IPS-NIHi7 (cell line): ENCODE measurements at regions not wholly inside any gene's neighbourhood (a gene's known extent, or its start where the extent isn't known, plus 50 kb on each side); places are given as distances from the start of the nearest gene placed in this dataset.

Experiments
- DNase-seq: peaks from one replicate; pipeline ENCODE4 v3.0.0; 2012; ENCODE audit warnings: mixed read lengths; ENCODE audit errors: extremely low spot score

GRCh38 chr5:17761326-17761725 is 127.1 kb downstream of the TAF11L14 start:
- no peak for DNase-seq

- DNase-seq = no peak
Measured at GRCh38 chr5:17763301-17763700, 129.0 kb downstream of the TAF11L14 start.

DNA sequence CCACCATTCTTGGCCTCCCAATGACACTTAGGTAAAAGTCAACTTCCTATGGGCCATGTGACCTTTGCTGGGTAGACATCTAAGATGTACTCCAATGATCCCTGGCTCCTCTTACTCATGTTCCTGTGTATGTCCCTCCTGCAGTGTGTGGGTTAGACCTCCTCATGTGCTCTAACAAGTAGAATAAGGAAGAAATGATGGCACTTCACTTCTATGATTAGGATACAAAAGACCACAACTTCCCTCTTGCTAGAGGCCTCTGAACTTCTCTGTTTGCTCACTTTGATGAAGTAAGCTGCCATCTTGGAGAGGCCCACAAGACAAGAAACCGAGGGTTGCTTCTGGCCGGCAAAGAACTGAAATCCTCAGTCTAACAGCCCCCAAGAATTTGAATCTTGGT is 131.8 kb downstream of the TAF11L14 start:
- DNase-seq = no peak

DNA sequence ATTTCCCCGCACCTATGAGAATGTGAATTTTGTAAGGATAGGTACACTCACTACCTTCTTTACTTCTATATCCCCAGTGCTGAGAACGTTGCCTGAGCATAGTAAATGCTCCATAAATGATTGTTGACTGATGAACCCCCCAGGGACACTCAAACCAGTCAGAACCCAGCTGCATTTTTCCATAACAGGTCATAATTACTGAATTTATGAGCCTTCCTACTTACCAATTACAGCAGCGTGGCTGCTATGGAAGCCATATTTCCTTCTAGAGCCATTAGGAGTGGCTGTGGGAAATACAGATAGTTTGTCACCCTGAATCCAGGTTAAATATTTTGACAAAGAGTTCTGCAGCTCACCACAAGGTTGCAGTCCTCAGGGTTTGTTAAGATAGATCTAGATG is 135.0 kb downstream of the TAF11L14 start:
- no peak for DNase-seq

DNA sequence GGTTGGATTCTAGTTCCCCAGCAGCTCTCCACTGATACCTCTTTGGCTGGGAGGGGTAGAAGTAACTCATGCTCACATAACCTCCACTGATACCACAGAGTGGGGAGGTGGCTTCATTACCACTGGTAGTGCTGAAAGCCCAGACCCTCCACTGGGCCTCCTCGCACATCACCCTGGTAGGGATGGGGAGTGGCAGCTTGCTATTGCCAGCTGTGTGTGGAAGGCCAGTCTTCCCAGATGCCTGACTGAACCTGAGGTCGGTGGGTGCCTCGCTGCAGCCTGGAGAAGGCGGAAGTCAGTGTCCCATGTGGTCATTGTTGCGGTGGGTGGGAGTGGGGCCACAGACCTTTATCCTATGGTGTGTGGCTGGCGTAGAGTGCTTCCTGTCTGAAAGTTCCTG is 138.0 kb downstream of the TAF11L14 start:
- no peak for DNase-seq

DNA sequence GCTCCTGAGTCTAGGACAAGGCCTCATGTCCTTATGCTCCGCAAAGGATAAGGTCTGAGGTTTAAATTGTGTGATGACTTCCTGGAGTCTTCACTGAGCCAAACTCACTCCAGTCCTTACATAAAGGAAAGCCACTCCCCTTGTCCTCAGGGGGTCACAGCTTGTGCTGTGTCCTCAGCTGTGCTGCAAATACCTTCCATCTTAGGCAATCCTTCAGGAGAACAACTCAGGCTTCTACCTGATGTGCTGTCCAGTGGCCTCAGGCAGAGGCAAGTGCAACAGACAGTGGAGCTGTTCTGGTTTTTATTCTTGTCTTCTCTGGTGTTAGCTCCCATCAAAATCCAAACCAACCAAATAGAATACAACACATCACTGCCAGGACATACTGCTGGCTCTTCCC is 151.5 kb downstream of the TAF11L14 start:
- peak; percentile 15 for DNase-seq

GRCh38 chr5:17788351-17788750 is 154.1 kb downstream of the TAF11L14 start:
- no peak for DNase-seq

DNA sequence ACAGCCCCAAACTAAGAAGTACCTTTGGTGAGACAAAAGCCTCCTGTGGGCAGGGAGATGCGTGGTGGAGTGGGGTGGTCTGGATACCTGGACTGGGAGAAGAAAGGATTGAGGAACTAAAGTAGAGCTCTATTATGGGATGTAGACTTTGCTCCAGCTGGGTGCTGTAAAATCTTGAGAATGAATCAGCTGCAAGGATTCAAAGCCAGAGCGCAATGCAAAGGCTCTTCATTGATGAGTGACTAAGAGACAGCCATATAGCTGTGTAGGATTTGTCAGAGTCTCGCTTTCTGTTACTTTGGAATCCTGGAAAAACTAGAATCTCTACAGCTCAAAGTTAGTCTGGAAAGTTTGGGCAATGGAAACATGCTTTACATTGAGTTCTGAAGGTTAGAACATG is 159.9 kb downstream of the TAF11L14 start:
- no peak for DNase-seq

DNA sequence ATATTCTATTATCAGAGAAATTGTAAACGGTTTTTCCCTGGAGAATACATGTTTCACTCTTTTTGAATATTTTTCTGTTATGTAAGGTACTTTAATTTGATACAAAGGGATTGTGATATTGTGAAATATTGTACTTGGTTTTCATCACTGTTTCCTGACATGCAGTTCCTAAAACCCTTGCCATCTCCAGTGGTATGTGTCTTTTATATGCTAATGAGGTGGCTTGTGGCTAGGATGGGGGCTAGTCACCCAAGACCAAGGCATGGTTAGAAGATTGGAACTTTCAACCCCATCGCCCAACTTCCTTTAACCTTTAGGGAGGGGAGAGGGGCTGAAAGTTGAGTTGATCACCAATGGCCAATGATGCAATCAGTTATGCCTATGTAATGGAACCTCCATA is 160.6 kb downstream of the TAF11L14 start:
- DNase-seq = no peak

GRCh38 chr5:17796142-17796541 is 161.9 kb downstream of the TAF11L14 start:
- no peak for DNase-seq

- no peak for DNase-seq
Measured at GRCh38 chr5:17796757-17797396, 162.6 kb downstream of the TAF11L14 start.

DNA sequence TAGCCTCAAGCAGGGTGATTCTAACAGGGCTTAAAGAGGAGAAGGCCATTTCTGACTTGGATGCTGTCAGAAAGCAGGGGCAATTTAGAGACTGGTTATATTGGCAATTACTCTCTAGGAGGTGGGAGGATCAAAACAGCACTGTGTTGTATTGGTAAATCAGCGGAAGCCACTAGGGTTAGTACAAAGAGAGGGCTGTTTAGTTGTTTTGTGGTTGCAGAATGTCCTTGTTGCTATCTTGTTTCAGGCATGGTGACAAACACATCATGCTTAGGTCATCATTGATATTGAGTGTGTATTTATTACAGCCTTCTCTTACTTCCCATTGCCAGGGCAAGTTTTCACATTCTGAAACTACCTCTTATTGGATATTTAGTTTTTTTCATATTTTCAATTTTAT is 165.3 kb downstream of the TAF11L14 start:
- DNase-seq = no peak

- DNase-seq = no peak
Measured at GRCh38 chr5:17801595-17801994, 167.3 kb downstream of the TAF11L14 start.

GRCh38 chr5:17802256-17802655 is 168.0 kb downstream of the TAF11L14 start:
- DNase-seq = no peak

- DNase-seq = no peak
Measured at GRCh38 chr5:17803971-17804370, 169.7 kb downstream of the TAF11L14 start.

DNA sequence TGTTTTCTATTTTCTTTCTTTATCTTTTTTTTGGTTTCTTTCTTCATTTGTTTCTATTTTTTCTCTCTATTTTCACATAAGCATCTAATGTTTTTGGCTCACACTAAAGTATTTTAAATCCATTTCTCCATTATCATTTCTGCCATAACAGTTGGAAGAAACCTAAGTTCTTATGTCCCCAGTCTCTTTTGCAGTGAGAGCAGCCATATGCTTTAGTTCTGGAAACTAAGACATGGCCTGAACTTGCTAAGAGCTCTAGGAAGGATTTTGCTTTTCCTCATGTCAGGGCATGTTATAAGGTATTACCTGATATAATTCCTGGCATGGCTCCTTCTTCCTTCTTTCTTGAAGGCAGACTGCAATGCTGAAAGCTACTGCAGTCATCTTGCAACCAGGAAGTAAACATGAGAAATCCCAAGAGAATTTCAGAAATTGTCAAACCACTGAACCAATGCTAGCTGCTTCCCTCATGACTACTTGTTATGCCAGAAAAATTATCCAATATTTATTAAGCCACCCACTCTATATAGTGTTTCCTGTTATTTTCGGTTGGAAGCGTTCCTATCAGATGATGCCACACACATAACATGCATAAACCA is 171.1 kb downstream of the TAF11L14 start:
- DNase-seq = no peak

DNA sequence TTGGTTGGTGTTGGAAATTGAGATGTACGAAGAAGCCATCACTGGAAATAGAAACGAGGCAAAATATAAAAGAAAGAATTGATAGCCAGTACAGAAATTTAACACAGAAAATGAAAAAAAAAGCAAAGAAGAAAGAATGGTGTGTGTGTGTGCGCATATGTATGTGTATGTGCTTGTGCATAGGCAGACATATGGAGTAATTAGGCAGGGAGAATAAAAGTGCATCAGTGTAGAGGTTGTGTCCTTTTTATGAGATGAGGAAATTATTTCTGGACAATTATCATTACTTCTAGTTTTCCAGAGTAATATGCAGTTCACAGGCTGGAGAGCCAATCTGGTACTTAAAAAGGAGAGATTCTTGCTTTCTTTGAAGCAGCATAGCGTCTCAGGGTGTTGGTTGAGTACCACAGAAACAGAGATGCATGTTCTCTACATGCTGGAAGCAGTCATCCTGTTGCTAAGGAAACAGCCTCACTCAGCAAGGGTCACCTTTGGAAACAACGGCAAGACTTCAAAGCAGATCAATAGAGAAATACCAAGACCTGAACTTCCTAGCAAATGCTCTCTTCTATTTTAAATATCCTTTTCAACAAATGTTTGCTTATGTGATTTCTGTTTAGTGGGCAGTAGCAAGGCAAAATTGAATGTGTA is 172.7 kb downstream of the TAF11L14 start:
- DNase-seq = no peak

GRCh38 chr5:17808566-17808965 is 174.3 kb downstream of the TAF11L14 start:
- DNase-seq = no peak

- no peak for DNase-seq
Measured at GRCh38 chr5:17810734-17811133, 176.5 kb downstream of the TAF11L14 start.

DNA sequence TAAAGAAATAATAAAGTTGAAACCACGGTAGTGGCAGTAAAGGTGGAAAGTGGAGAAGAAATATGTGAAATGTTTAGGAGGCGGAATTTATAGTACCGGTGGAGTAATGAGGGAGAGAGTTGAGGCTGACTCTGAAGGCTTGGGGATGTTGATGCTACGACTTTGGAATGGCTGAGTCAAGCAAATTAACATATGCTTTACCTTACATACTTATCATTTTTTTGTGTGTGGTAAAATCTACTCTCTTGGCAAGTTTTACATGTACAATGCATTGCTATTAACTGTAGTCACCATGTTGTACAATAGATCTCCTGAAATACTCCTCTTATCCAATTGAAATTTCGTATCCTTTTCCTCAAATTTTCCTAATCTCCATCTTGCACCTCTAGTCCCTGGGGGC is 179.0 kb downstream of the TAF11L14 start:
- no peak for DNase-seq

DNA sequence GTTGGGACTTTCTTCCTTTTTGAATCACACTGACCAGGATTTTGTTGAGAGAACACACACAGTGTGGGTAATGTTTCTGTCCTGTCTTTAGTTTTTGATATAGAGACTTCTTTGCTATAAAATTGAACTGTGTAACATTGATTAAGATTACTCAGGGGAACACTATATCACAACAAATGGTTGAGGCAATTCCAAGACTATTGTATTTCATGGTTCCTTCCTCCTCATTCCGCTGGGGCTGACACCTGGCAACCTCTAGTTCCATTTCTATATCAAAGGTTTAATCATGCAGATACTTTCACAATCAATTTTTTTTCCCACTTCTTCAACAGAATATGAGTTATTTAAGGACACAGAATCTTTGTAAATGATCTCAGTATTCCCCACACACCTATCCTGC is 182.2 kb downstream of the TAF11L14 start:
- no peak for DNase-seq

GRCh38 chr5:17816944-17817343 is 182.7 kb downstream of the TAF11L14 start:
- no peak for DNase-seq

DNA sequence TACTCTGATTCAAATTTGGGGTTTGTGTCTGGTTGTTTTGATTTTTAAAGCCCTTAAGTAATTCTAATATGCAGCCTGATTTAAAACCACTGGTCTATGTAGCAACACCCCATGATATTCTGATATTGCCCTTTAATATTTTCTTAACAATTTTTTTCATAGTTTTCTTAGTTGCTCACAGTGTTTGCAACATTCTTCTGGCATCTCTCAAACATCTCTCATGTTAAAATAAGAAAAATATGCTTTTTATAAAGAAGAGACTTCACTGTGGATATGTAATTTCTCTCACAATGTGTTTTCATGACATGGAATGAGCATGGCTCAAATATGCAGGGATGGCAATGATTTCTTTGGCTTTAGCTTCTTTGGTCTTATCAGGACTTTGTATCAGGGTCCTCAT is 183.7 kb downstream of the TAF11L14 start:
- no peak for DNase-seq
